HEK293 (cell line): ENCODE measurements at regions not wholly inside any gene's neighbourhood (a gene's known extent, or its start where the extent isn't known, plus 50 kb on each side); places are given as distances from the start of the nearest gene placed in this dataset.

Experiments used
- BCL11A ChIP-seq: fragments of 450-650 bp; formaldehyde crosslinking; IDR thresholded peaks from 2 replicates; pipeline ENCODE4 v1.5.1; 2016; ENCODE audit warnings: low read depth, missing biosample characterization, missing genetic modification characterization
- PRDM10 ChIP-seq: fragments of 450-650 bp; formaldehyde crosslinking; IDR thresholded peaks from 2 replicates; pipeline ENCODE4 v1.5.1; 2016; ENCODE audit warnings: missing biosample characterization, missing genetic modification characterization
- ZBTB8A ChIP-seq: fragments of 450-650 bp; formaldehyde crosslinking; IDR thresholded peaks from 2 replicates; pipeline ENCODE4 v1.5.1; 2016; ENCODE audit warnings: missing biosample characterization, missing genetic modification characterization
- ZFHX2 ChIP-seq: fragments of 450-650 bp; formaldehyde crosslinking; conservative IDR thresholded peaks from 2 replicates; pipeline ENCODE4 v1.5.1; 2016; ENCODE audit warnings: missing biosample characterization, missing genetic modification characterization
- ZFP3 ChIP-seq: fragments of 450-650 bp; formaldehyde crosslinking; IDR thresholded peaks from 2 replicates; pipeline ENCODE4 v1.5.1; 2016; ENCODE audit warnings: low read depth, missing biosample characterization, missing genetic modification characterization
- ZNF114 ChIP-seq: fragments of 450-650 bp; formaldehyde crosslinking; IDR thresholded peaks from 2 replicates; pipeline ENCODE4 v1.5.0; 2017; ENCODE audit warnings: missing biosample characterization, missing genetic modification characterization
- ZNF274 ChIP-seq, 2 experiments: fragments of 200-500 bp in 1 of 2; fragments of 450-650 bp in 1 of 2; sonication (Bioruptor generic) in 1 of 2; formaldehyde crosslinking in 1 of 2; IDR thresholded peaks; 2 replicates each; pipeline versions ENCODE4 v1.5.1 to v1.6.1; 2014 to 2016; ENCODE audit warnings: borderline replicate concordance in 1 of 2, inconsistent platforms in 1 of 2, low read length in 1 of 2, missing biosample characterization in 1 of 2, missing genetic modification characterization in 1 of 2
- ZNF350 ChIP-seq: fragments of 450-650 bp; formaldehyde crosslinking; IDR thresholded peaks from 2 replicates; pipeline ENCODE4 v1.5.0; 2017; ENCODE audit warnings: missing biosample characterization, mild to moderate bottlenecking, missing genetic modification characterization
- ZNF555 ChIP-seq: fragments of 450-650 bp; formaldehyde crosslinking; conservative IDR thresholded peaks from 2 replicates; pipeline ENCODE4 v1.5.1; 2017; ENCODE audit warnings: missing biosample characterization, mild to moderate bottlenecking, missing genetic modification characterization, inconsistent platforms
- ZNF560 ChIP-seq: fragments of 450-650 bp; formaldehyde crosslinking; IDR thresholded peaks from 2 replicates; pipeline ENCODE4 v1.5.1; 2017; ENCODE audit warnings: missing biosample characterization, missing genetic modification characterization, borderline replicate concordance
- ZXDB ChIP-seq: fragments of 450-650 bp; formaldehyde crosslinking; IDR thresholded peaks from 2 replicates; pipeline ENCODE4 v1.5.1; 2016; ENCODE audit warnings: missing biosample characterization, missing genetic modification characterization
- TF ChIP-seq, protein P1 (sequence below): fragments of 450-650 bp; formaldehyde crosslinking; IDR thresholded peaks from 2 replicates; pipeline ENCODE4 v1.5.1; 2016; ENCODE audit warnings: missing biosample characterization, missing genetic modification characterization

DNA sequence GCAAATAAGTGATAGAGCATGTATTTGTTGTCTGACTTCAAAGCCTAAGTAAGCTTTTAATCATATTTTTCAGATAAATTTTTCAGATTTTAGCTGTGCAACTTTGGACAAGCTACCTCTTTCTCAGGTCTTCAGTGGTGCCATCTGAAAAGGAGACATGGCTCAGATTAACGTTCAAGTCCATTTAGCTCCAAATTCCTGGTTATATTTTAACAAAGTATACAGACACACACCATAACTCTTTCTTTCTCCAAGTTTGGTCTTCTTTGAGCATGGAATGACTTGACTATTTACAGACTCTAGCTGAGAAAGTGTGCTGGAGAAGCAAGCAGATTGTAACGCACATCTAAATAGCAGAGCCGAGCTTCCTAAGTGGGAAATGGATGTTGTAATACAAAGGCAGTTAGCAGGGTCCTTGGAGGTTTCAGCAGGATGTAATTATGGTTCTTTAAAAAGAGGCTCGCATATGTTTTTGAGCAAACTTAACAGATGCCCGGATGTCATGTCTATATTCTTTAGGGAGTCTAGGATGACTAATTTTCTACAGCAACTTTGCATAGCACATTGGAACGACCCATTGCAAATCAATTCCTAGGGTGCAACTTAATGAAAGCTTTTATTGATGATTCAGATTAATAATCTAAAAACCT lies 128.1 kb upstream of the E2F8 start:
- TF ChIP-seq ZBTB8A (tag by site-specific recombination) (no peak), ZNF350 (tag by site-specific recombination) (no peak), BCL11A (no peak), ZNF114 (tag by site-specific recombination) (no peak), ZNF274 (IDR thresholded peaks at IDR 0.05; ENCODE audit: low read length) (no peak), ZNF274 (tag by site-specific recombination; IDR thresholded peaks at IDR 0.05; ENCODE audit: borderline replicate concordance) (no peak), PRDM10 (no peak), ZXDB (tag by site-specific recombination) (no peak), ZNF555 (no peak), ZFP3 (tag by site-specific recombination) (no peak), ZNF560 (tag by site-specific recombination) (no peak), ZFHX2 (no peak)
- TF ChIP-seq, protein P1, sequence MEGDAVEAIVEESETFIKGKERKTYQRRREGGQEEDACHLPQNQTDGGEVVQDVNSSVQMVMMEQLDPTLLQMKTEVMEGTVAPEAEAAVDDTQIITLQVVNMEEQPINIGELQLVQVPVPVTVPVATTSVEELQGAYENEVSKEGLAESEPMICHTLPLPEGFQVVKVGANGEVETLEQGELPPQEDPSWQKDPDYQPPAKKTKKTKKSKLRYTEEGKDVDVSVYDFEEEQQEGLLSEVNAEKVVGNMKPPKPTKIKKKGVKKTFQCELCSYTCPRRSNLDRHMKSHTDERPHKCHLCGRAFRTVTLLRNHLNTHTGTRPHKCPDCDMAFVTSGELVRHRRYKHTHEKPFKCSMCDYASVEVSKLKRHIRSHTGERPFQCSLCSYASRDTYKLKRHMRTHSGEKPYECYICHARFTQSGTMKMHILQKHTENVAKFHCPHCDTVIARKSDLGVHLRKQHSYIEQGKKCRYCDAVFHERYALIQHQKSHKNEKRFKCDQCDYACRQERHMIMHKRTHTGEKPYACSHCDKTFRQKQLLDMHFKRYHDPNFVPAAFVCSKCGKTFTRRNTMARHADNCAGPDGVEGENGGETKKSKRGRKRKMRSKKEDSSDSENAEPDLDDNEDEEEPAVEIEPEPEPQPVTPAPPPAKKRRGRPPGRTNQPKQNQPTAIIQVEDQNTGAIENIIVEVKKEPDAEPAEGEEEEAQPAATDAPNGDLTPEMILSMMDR (tag by site-specific recombination), result no peak
